Astrocyte (in vitro differentiated cells and primary cell): ENCODE measurements at regions not wholly inside any gene's neighbourhood (a gene's known extent, or its start where the extent isn't known, plus 50 kb on each side); places are given as distances from the start of the nearest gene placed in this dataset.

Experiments
- DNase-seq: peaks from one replicate; pipeline ENCODE4 v3.0.0-alpha.2; 2010; ENCODE audit warnings: low read depth
- FAIRE-seq: peaks from 2 replicates; lab custom pipeline; 2011; peaks lifted over from hg19 to GRCh38; lab: Jason Lieb, UNC
- H2AFZ ChIP-seq: 2 replicates; pipeline ENCODE4 v1.6.0; 2012; ENCODE audit warnings: low read depth, low read length, inconsistent platforms
- H3K27ac ChIP-seq: 2 replicates; pipeline ENCODE4 v1.5.1; 2011; ENCODE audit warnings: low read depth, low read length, inconsistent platforms
- H3K27me3 ChIP-seq: 2 replicates; pipeline ENCODE4 v1.6.0; 2011; ENCODE audit warnings: low read length, inconsistent platforms; ENCODE audit not compliant: insufficient read depth
- H3K36me3 ChIP-seq: 2 replicates; pipeline ENCODE4 v1.5.1; 2011; ENCODE audit warnings: low read length, inconsistent platforms; ENCODE audit not compliant: insufficient read depth
- H3K4me1 ChIP-seq: 2 replicates; pipeline ENCODE4 v1.5.1; 2011; ENCODE audit warnings: low read length, inconsistent platforms; ENCODE audit not compliant: insufficient read depth
- H3K4me2 ChIP-seq: 2 replicates; pipeline ENCODE4 v1.6.0; 2012; ENCODE audit warnings: low read length, inconsistent platforms
- H3K4me3 ChIP-seq: 2 replicates; pipeline ENCODE4 v1.5.1; 2011; ENCODE audit warnings: low read depth, mild to moderate bottlenecking, low read length, inconsistent platforms; ENCODE audit not compliant: insufficient read depth
- H3K79me2 ChIP-seq: 2 replicates; pipeline ENCODE4 v1.6.0; 2012; ENCODE audit warnings: mild to moderate bottlenecking, low read length, inconsistent platforms; ENCODE audit not compliant: insufficient read depth
- H3K9ac ChIP-seq: 2 replicates; pipeline ENCODE4 v1.6.0; 2012; ENCODE audit warnings: mild to moderate bottlenecking, low read length, inconsistent platforms
- H3K9me3 ChIP-seq: 2 replicates; pipeline ENCODE4 v1.5.1; 2012; ENCODE audit warnings: low read depth, mild to moderate bottlenecking, low read length, inconsistent platforms; ENCODE audit not compliant: insufficient read depth
- H4K20me1 ChIP-seq: 2 replicates; pipeline ENCODE4 v1.6.0; 2012; ENCODE audit warnings: low read length, inconsistent platforms; ENCODE audit not compliant: insufficient read depth
- H3K27ac Mint-ChIP-seq: one replicate; pipeline ENCODE4 v1.8.0; 2021; ENCODE audit warnings: mild to moderate bottlenecking, mixed read lengths; ENCODE audit not compliant: unreplicated experiment
- H3K27me3 Mint-ChIP-seq: one replicate; pipeline ENCODE4 v1.8.0; 2021; ENCODE audit warnings: low read depth, mixed read lengths; ENCODE audit not compliant: unreplicated experiment
- H3K36me3 Mint-ChIP-seq: one replicate; pipeline ENCODE4 v1.8.0; 2021; ENCODE audit warnings: low read depth, mixed read lengths; ENCODE audit not compliant: unreplicated experiment
- H3K4me1 Mint-ChIP-seq: one replicate; pipeline ENCODE4 v1.8.0; 2021; ENCODE audit warnings: low read depth, mixed read lengths; ENCODE audit not compliant: unreplicated experiment
- H3K4me3 Mint-ChIP-seq: one replicate; pipeline ENCODE4 v1.8.0; 2021; ENCODE audit warnings: mild to moderate bottlenecking, moderate library complexity, mixed read lengths; ENCODE audit not compliant: unreplicated experiment
- H3K9me3 Mint-ChIP-seq: one replicate; pipeline ENCODE4 v1.8.0; 2021; ENCODE audit warnings: mild to moderate bottlenecking, mixed read lengths; ENCODE audit not compliant: unreplicated experiment
- EZH2 ChIP-seq: IDR thresholded peaks from 2 replicates; pipeline ENCODE4 v1.6.1; 2012; ENCODE audit warnings: mild to moderate bottlenecking, low read length, inconsistent platforms; ENCODE audit not compliant: insufficient read depth
- TF ChIP-seq, protein P1 (sequence below): IDR thresholded peaks from 2 replicates; pipeline ENCODE4 v1.5.1; 2011; ENCODE audit warnings: low read depth, mild to moderate bottlenecking, inconsistent platforms, low read length, moderate library complexity; ENCODE audit not compliant: insufficient read depth

DNA sequence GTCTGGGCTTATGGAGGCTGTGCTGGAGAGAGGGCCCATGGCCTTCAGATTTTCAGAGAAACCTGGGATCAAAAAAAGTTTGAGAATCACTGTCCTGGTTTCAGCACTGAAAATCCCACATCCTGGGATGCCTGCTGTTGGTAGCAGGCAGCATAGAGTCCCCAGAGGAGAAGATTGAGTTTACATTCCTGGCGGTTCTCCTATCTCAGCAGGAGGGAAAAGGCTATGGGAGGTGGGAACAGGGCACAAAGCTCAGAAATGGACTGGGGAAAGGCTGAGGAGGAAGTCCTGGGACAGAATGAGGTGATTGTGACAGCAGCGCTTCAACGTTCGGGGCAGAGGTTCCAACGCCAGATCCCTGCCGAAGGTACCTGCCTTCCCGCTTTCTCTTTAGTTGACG lies 103.4 kb downstream of the ETS2 start:
- peaks cover 13% of the 10 kb centered on the region for H3K4me1 ChIP-seq
- no peaks in the 10 kb centered on the region for H3K79me2 ChIP-seq
- Mint-ChIP-seq H3K4me1 (peaks cover 4% of the 10 kb centered on the region), H3K27me3 (peaks cover 27% of the 10 kb centered on the region), H3K4me3 (no peak overlapping the region), H3K27ac (no peak overlapping the region), H3K36me3 (no peaks in the 10 kb centered on the region), H3K9me3 (peaks cover 7% of the 10 kb centered on the region)
- H3K4me2 ChIP-seq, result no peak overlapping the region
- H4K20me1 ChIP-seq, result no peaks in the 10 kb centered on the region
- TF ChIP-seq, protein P1, sequence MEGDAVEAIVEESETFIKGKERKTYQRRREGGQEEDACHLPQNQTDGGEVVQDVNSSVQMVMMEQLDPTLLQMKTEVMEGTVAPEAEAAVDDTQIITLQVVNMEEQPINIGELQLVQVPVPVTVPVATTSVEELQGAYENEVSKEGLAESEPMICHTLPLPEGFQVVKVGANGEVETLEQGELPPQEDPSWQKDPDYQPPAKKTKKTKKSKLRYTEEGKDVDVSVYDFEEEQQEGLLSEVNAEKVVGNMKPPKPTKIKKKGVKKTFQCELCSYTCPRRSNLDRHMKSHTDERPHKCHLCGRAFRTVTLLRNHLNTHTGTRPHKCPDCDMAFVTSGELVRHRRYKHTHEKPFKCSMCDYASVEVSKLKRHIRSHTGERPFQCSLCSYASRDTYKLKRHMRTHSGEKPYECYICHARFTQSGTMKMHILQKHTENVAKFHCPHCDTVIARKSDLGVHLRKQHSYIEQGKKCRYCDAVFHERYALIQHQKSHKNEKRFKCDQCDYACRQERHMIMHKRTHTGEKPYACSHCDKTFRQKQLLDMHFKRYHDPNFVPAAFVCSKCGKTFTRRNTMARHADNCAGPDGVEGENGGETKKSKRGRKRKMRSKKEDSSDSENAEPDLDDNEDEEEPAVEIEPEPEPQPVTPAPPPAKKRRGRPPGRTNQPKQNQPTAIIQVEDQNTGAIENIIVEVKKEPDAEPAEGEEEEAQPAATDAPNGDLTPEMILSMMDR, result no peak
- no peak for TF ChIP-seq EZH2
- no peak overlapping the region for H2AFZ ChIP-seq
- H3K36me3 ChIP-seq, result no peaks in the 10 kb centered on the region
- no peak for DNase-seq
- H3K9me3 ChIP-seq, result no peaks in the 10 kb centered on the region
- H3K27ac ChIP-seq, result no peak overlapping the region
- no peak for FAIRE-seq
- no peak overlapping the region for H3K4me3 ChIP-seq
- no peaks in the 10 kb centered on the region for H3K27me3 ChIP-seq
- no peak overlapping the region for H3K9ac ChIP-seq

DNA sequence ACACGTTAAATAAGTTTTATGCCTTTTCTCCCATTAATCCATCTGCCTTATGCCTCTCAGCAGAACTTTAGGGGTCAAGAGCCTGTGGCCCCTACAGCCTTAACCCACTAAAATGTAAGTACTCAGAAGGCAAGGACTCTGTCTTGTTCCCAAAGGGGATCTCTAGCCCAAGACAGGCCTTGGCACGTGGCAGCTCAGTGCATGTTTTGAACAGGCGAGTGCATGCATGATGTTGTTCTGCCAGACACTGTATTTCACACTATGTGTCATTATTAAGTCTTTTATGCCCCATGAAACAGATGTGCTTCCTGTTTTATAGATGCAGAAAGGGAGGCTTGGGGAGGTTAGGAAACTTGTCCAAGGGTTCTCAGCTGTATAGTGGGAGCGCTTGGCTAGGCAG lies 102.8 kb downstream of the ETS2 start:
- H3K4me3 Mint-ChIP-seq, result no peak overlapping the region
- Histone ChIP-seq H3K4me3 (no peak overlapping the region), H4K20me1 (no peaks in the 10 kb centered on the region), H3K9me3 (no peaks in the 10 kb centered on the region), H3K4me1 (peaks cover 12% of the 10 kb centered on the region), H3K79me2 (no peaks in the 10 kb centered on the region), H3K36me3 (no peaks in the 10 kb centered on the region), H3K4me2 (no peak overlapping the region), H2AFZ (no peak overlapping the region), H3K9ac (no peak overlapping the region), H3K27me3 (no peaks in the 10 kb centered on the region), H3K27ac (no peak overlapping the region)
- no peaks in the 10 kb centered on the region for H3K36me3 Mint-ChIP-seq
- no peak for FAIRE-seq
- H3K4me1 Mint-ChIP-seq, result peaks cover 4% of the 10 kb centered on the region
- H3K27me3 Mint-ChIP-seq, result peaks cover 29% of the 10 kb centered on the region
- TF ChIP-seq, protein P1, result no peak
- no peak for TF ChIP-seq EZH2
- H3K27ac Mint-ChIP-seq, result no peak overlapping the region
- H3K9me3 Mint-ChIP-seq, result peaks cover 9% of the 10 kb centered on the region
- DNase-seq, result no peak

DNA sequence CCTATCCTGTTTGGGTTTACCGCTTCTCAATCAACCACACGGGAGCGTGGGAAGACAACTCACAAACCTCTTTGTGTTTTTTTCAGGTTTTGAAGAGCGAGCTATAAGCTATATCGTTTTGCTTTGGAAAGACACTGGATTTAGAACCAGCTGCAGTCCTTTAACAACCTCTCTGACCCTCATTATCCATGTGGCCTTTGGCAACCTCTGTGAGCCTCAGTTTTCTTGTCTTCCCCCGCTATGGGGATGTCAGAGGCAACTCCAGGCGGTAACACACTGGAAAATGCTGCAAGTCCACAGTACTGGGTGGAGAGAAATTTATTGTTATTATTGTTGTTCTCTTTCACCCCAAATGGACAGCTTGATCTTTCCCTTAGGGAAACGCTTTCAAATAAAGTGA lies 100.0 kb downstream of the ETS2 start:
- peaks cover 3% of the 10 kb centered on the region for H3K4me1 Mint-ChIP-seq
- peaks cover 33% of the 10 kb centered on the region for H3K27me3 Mint-ChIP-seq
- Histone ChIP-seq H3K27ac (no peak overlapping the region), H3K4me2 (no peak overlapping the region), H4K20me1 (no peaks in the 10 kb centered on the region), H3K4me3 (no peak overlapping the region), H3K36me3 (no peaks in the 10 kb centered on the region), H3K27me3 (no peaks in the 10 kb centered on the region), H2AFZ (no peak overlapping the region), H3K9me3 (no peaks in the 10 kb centered on the region), H3K9ac (no peak overlapping the region), H3K4me1 (peaks cover 2% of the 10 kb centered on the region), H3K79me2 (no peaks in the 10 kb centered on the region)
- DNase-seq (no peak), FAIRE-seq (no peak)
- H3K4me3 Mint-ChIP-seq, result no peak overlapping the region
- H3K27ac Mint-ChIP-seq, result no peak overlapping the region
- peaks cover 5% of the 10 kb centered on the region for H3K36me3 Mint-ChIP-seq
- H3K9me3 Mint-ChIP-seq, result peaks cover 16% of the 10 kb centered on the region
- TF ChIP-seq, protein P1, result no peak
- TF ChIP-seq EZH2, result no peak
